Stimulated activated effector memory CD8-positive, alpha-beta T cell treated with anti-CD3 and anti-CD28 coated beads, Interleukin-12 subunit alpha, Interleukin-12 subunit beta, amount 100 ng/mL, for 72 hours (primary cell): ENCODE measurements at regions not wholly inside any gene's neighbourhood (a gene's known extent, or its start where the extent isn't known, plus 50 kb on each side); places are given as distances from the start of the nearest gene placed in this dataset.
"Not testable (repeated sequence)": the region's sequence is repeated elsewhere in the genome, so short reads cannot be mapped to it uniquely, and the experiment has no call there.

Experiments
- ATAC-seq: fragments of 150-1000 bp; cut with Tn5 transposase; 2 replicates; pipeline ENCODE4 v1.10.0; 2021
- DNase-seq, 2 donors: peaks; one replicate each; pipeline ENCODE4 v3.0.0; 2021 to 2022; ENCODE audit warnings: low spot score in 2 of 2
- H3K27ac Mint-ChIP-seq: one replicate; pipeline ENCODE4 v1.8.0; 2022; ENCODE audit warnings: mild to moderate bottlenecking, mixed read lengths
- H3K36me3 Mint-ChIP-seq: one replicate; pipeline ENCODE4 v1.8.0; 2022; ENCODE audit warnings: mild to moderate bottlenecking, mixed read lengths
- H3K4me1 Mint-ChIP-seq: one replicate; pipeline ENCODE4 v1.8.0; 2022; ENCODE audit warnings: mixed read lengths
- H3K4me3 Mint-ChIP-seq: one replicate; pipeline ENCODE4 v1.8.0; 2022; ENCODE audit warnings: mild to moderate bottlenecking, mixed read lengths
- H3K9me3 Mint-ChIP-seq: one replicate; pipeline ENCODE4 v1.8.0; 2022; ENCODE audit warnings: mixed read lengths

- Mint-ChIP-seq H3K9me3 (no peaks in the 10 kb centered on the region), H3K4me3 (no peak overlapping the region), H3K4me1 (peaks cover 38% of the 10 kb centered on the region), H3K36me3 (no peaks in the 10 kb centered on the region), H3K27ac (no peak overlapping the region)
- no peak for ATAC-seq
- DNase-seq, result no peak
Observed at GRCh38 chr1:101139821-101140718, 96.7 kb upstream of the S1PR1 start.

GRCh38 chr1:101139130-101139529 is 97.7 kb upstream of the S1PR1 start:
- Mint-ChIP-seq H3K27ac (no peak overlapping the region), H3K36me3 (no peaks in the 10 kb centered on the region), H3K9me3 (no peaks in the 10 kb centered on the region), H3K4me3 (no peak overlapping the region), H3K4me1 (peaks cover 47% of the 10 kb centered on the region)
- ATAC-seq (no peak), DNase-seq (no peak)

GRCh38 chr1:101137144-101138126 is 99.4 kb upstream of the S1PR1 start:
- Mint-ChIP-seq H3K36me3 (no peaks in the 10 kb centered on the region), H3K4me1 (peaks cover 48% of the 10 kb centered on the region), H3K4me3 (peak overlapping the region; percentile 47), H3K27ac (peak overlapping the region; percentile 82), H3K9me3 (no peaks in the 10 kb centered on the region)
- peak; percentile 80 for ATAC-seq
- DNase-seq, result no peak

GRCh38 chr1:101136739-101137138 is 100.1 kb upstream of the S1PR1 start:
- Mint-ChIP-seq H3K4me3 (peak overlapping the region; percentile 47), H3K36me3 (no peaks in the 10 kb centered on the region), H3K27ac (peak overlapping the region; percentile 82), H3K4me1 (peaks cover 48% of the 10 kb centered on the region), H3K9me3 (no peaks in the 10 kb centered on the region)
- ATAC-seq (peak; percentile 90), DNase-seq (no peak)

- Mint-ChIP-seq H3K27ac (peak overlapping the region; percentile 82), H3K4me1 (peaks cover 53% of the 10 kb centered on the region), H3K4me3 (peak overlapping the region; percentile 47), H3K36me3 (no peaks in the 10 kb centered on the region), H3K9me3 (no peaks in the 10 kb centered on the region)
- ATAC-seq, result no peak
- DNase-seq, result no peak
Observed at GRCh38 chr1:101136271-101136670, 100.5 kb upstream of the S1PR1 start.

GRCh38 chr1:101135526-101135925 is 101.3 kb upstream of the S1PR1 start:
- H3K36me3 Mint-ChIP-seq, result no peaks in the 10 kb centered on the region
- H3K27ac Mint-ChIP-seq, result no peak overlapping the region
- H3K9me3 Mint-ChIP-seq, result no peaks in the 10 kb centered on the region
- no peak overlapping the region for H3K4me3 Mint-ChIP-seq
- H3K4me1 Mint-ChIP-seq, result peaks cover 60% of the 10 kb centered on the region
- ATAC-seq, result no peak
- no peak for DNase-seq

- ATAC-seq, result no peak
- Mint-ChIP-seq H3K36me3 (no peaks in the 10 kb centered on the region), H3K4me3 (no peak overlapping the region), H3K27ac (no peak overlapping the region), H3K9me3 (no peaks in the 10 kb centered on the region), H3K4me1 (peaks cover 47% of the 10 kb centered on the region)
- no peak for DNase-seq
Observed at GRCh38 chr1:101131239-101131843, 105.5 kb upstream of the S1PR1 start.

- H3K36me3 Mint-ChIP-seq, result no peaks in the 10 kb centered on the region
- H3K4me1 Mint-ChIP-seq, result peaks cover 41% of the 10 kb centered on the region
- no peak overlapping the region for H3K4me3 Mint-ChIP-seq
- DNase-seq (no peak), ATAC-seq (no peak)
- no peaks in the 10 kb centered on the region for H3K9me3 Mint-ChIP-seq
- H3K27ac Mint-ChIP-seq, result no peak overlapping the region
Observed at GRCh38 chr1:101130673-101131072, 105.1 kb upstream of the DPH5 start.

- Mint-ChIP-seq H3K4me3 (no peak overlapping the region), H3K9me3 (no peaks in the 10 kb centered on the region), H3K27ac (no peak overlapping the region), H3K36me3 (no peaks in the 10 kb centered on the region), H3K4me1 (peaks cover 38% of the 10 kb centered on the region)
- no peak for ATAC-seq
- DNase-seq, result no peak
Observed at GRCh38 chr1:101128846-101129245, 103.3 kb upstream of the DPH5 start.

- peak; percentile 51 for ATAC-seq
- H3K36me3 Mint-ChIP-seq, result no peaks in the 10 kb centered on the region
- peaks cover 44% of the 10 kb centered on the region for H3K4me1 Mint-ChIP-seq
- no peak overlapping the region for H3K27ac Mint-ChIP-seq
- H3K9me3 Mint-ChIP-seq, result no peaks in the 10 kb centered on the region
- no peak overlapping the region for H3K4me3 Mint-ChIP-seq
- no peak for DNase-seq
Observed at GRCh38 chr1:101128211-101128727, 102.7 kb upstream of the DPH5 start.

- peaks cover 44% of the 10 kb centered on the region for H3K4me1 Mint-ChIP-seq
- ATAC-seq, result no peak
Observed at GRCh38 chr1:101124405-101124804, 98.8 kb upstream of the DPH5 start.

GRCh38 chr1:101123904-101124303 is 98.3 kb upstream of the DPH5 start:
- peaks cover 43% of the 10 kb centered on the region for H3K4me1 Mint-ChIP-seq
- H3K4me3 Mint-ChIP-seq, H3K9me3 Mint-ChIP-seq, H3K36me3 Mint-ChIP-seq, H3K27ac Mint-ChIP-seq, DNase-seq, ATAC-seq: not testable (repeated sequence)

More at GRCh38 chr1:101124405-101124804, 98.8 kb upstream of the DPH5 start:
- Mint-ChIP-seq H3K4me3 (no peak overlapping the region), H3K27ac (no peak overlapping the region), H3K9me3 (no peaks in the 10 kb centered on the region), H3K36me3 (no peaks in the 10 kb centered on the region)
- no peak for DNase-seq

- Mint-ChIP-seq H3K4me3 (peak overlapping the region; percentile 3), H3K9me3 (no peaks in the 10 kb centered on the region), H3K4me1 (peaks cover 34% of the 10 kb centered on the region), H3K27ac (no peak overlapping the region), H3K36me3 (no peaks in the 10 kb centered on the region)
- ATAC-seq (peak; percentile 92), DNase-seq (no peak)
Observed at GRCh38 chr1:101122452-101123166, 97.0 kb upstream of the DPH5 start.

GRCh38 chr1:101121975-101122374 is 96.4 kb upstream of the DPH5 start:
- H3K9me3 Mint-ChIP-seq, result no peaks in the 10 kb centered on the region
- H3K4me3 Mint-ChIP-seq, result peak overlapping the region; percentile 3
- H3K36me3 Mint-ChIP-seq, result no peaks in the 10 kb centered on the region
- peaks cover 34% of the 10 kb centered on the region for H3K4me1 Mint-ChIP-seq
- no peak overlapping the region for H3K27ac Mint-ChIP-seq
- DNase-seq (no peak), ATAC-seq (no peak)
